ENCODE measurements at regions not wholly inside any gene's neighbourhood (a gene's known extent, or its start where the extent isn't known, plus 50 kb on each side); places are given as distances from the start of the nearest gene placed in this dataset.

DNA sequence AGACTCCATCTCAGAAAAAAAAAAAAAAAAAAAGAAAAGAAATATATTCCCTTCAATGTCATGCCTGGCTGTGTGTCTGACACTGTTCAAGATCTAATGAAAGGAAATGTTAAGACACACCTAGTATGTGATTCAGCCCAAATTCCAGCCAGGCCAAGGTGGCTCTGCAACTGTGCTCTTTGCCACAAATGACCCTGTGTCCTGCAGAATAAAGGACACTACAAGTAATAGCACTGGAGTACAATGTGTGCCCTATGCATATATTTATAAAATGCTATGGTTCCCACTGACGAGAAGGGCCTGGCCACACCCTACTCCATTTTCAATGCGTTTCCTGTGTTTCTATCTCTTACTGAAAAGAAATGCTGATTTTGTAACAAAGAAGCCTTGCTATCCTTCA lies 98.0 kb upstream of the SORBS2 start:
- BruUV-seq (replicated peaks) = no TSS peak
- no peaks in the 10 kb centered on the region for H3K36me3 ChIP-seq (ENCODE audit: insufficient read depth, low read length, poor library complexity, severe bottlenecking)
- ChIA-PET POLR2A (ENCODE audit: low non-redundant PET) (no interaction called here), CTCF (no interaction called here)
- H3K4me1 ChIP-seq (ENCODE audit: insufficient read depth, low read length, poor library complexity, severe bottlenecking) = no peaks in the 10 kb centered on the region
- H3K27me3 ChIP-seq (replicated peaks; ENCODE audit: insufficient read depth, low read depth, low read length, poor library complexity) = no peaks in the 10 kb centered on the region
- TF ChIP-seq, protein P1, sequence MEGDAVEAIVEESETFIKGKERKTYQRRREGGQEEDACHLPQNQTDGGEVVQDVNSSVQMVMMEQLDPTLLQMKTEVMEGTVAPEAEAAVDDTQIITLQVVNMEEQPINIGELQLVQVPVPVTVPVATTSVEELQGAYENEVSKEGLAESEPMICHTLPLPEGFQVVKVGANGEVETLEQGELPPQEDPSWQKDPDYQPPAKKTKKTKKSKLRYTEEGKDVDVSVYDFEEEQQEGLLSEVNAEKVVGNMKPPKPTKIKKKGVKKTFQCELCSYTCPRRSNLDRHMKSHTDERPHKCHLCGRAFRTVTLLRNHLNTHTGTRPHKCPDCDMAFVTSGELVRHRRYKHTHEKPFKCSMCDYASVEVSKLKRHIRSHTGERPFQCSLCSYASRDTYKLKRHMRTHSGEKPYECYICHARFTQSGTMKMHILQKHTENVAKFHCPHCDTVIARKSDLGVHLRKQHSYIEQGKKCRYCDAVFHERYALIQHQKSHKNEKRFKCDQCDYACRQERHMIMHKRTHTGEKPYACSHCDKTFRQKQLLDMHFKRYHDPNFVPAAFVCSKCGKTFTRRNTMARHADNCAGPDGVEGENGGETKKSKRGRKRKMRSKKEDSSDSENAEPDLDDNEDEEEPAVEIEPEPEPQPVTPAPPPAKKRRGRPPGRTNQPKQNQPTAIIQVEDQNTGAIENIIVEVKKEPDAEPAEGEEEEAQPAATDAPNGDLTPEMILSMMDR (conservative IDR thresholded peaks at IDR 0.05; ENCODE audit: low read depth, low read length) = no peak
- no peak for TF ChIP-seq EZH2 (IDR thresholded peaks at IDR 0.05; ENCODE audit: borderline replicate concordance, low read depth, low read length, poor library complexity, severe bottlenecking)
- intact Hi-C loops (cut with micrococcal nuclease; ENCODE audit: unreplicated experiment) = no loop called here
- H3K9me3 ChIP-seq (ENCODE audit: low read depth, low read length, poor library complexity, severe bottlenecking) = no peaks in the 10 kb centered on the region
- H3K27ac ChIP-seq (ENCODE audit: low read depth, low read length, poor library complexity, severe bottlenecking) = no peak overlapping the region
- DNase-seq (ENCODE audit: low spot score) = no peak
- H3K4me3 ChIP-seq (ENCODE audit: low read depth, low read length, poor library complexity, severe bottlenecking) = no peak overlapping the region

DNA sequence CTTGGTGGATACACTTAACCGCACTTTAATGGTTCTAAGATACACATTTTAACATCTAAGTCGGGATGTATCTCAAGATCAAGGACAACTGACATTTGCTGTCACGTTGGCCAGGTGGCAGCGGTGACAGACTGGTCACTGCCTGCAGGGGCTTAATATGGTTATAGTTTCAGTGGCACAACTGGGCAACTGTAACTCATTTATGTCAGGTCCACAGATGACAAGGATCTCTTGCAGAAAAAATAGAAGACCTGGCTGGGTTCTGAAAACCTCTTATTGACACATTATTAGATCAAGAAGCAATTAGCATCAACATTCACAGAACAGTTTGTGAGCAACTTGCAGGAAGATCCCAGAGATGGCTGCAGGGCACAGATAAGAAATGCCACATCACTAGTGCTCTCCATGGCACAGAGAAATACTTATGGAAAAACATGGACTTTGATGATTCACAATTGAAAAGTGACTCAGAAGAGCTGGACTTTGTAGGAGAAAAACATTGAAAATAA lies 99.6 kb upstream of the SORBS2 start:
- DNase-seq (ENCODE audit: low spot score) = no peak
- Histone ChIP-seq H3K4me3 (ENCODE audit: low read depth, low read length, poor library complexity, severe bottlenecking) (no peak overlapping the region), H3K27ac (ENCODE audit: low read depth, low read length, poor library complexity, severe bottlenecking) (no peak overlapping the region), H3K36me3 (ENCODE audit: insufficient read depth, low read length, poor library complexity, severe bottlenecking) (no peaks in the 10 kb centered on the region), H3K4me1 (ENCODE audit: insufficient read depth, low read length, poor library complexity, severe bottlenecking) (no peaks in the 10 kb centered on the region), H3K9me3 (ENCODE audit: low read depth, low read length, poor library complexity, severe bottlenecking) (no peaks in the 10 kb centered on the region), H3K27me3 (replicated peaks; ENCODE audit: insufficient read depth, low read depth, low read length, poor library complexity) (no peaks in the 10 kb centered on the region)
- intact Hi-C loops (cut with micrococcal nuclease; ENCODE audit: unreplicated experiment) = no loop called here
- POLR2A ChIA-PET (ENCODE audit: low non-redundant PET) = no interaction called here
- no TSS peak for BruUV-seq (replicated peaks)
- no peak for TF ChIP-seq EZH2 (IDR thresholded peaks at IDR 0.05; ENCODE audit: borderline replicate concordance, low read depth, low read length, poor library complexity, severe bottlenecking)
- TF ChIP-seq, protein P1 (conservative IDR thresholded peaks at IDR 0.05; ENCODE audit: low read depth, low read length) = no peak
- CTCF ChIA-PET = no interaction called here

DNA sequence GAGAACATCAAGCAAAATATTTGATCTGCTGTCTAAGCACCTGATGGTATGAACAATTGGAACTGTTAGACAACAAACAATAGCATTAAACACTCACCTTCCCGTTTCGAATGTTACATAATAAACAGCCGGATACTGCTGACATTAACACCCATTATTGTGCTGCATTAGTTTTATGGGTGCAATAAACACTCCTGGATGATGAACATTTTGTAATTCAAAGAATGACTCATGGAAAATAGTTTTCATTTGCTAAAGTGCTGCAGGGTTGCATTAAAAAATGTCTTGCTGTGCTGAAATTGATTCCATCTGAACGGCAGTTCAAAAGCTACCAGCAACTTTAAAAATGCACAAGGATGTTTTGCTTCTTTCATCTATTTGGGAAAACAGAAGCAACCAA lies 100.8 kb upstream of the SORBS2 start:
- no TSS peak for BruUV-seq (replicated peaks)
- Histone ChIP-seq H3K27me3 (replicated peaks; ENCODE audit: insufficient read depth, low read depth, low read length, poor library complexity) (no peaks in the 10 kb centered on the region), H3K27ac (ENCODE audit: low read depth, low read length, poor library complexity, severe bottlenecking) (no peak overlapping the region), H3K9me3 (ENCODE audit: low read depth, low read length, poor library complexity, severe bottlenecking) (no peaks in the 10 kb centered on the region), H3K4me3 (ENCODE audit: low read depth, low read length, poor library complexity, severe bottlenecking) (no peak overlapping the region), H3K36me3 (ENCODE audit: insufficient read depth, low read length, poor library complexity, severe bottlenecking) (no peaks in the 10 kb centered on the region), H3K4me1 (ENCODE audit: insufficient read depth, low read length, poor library complexity, severe bottlenecking) (no peaks in the 10 kb centered on the region)
- ChIA-PET CTCF (interaction anchor here (0.7 kb wide), 1 partner anchor 271 kb away, joined by 9 read pairs; no protein-coding TSS in a partner anchor), POLR2A (ENCODE audit: low non-redundant PET) (no interaction called here)
- no peak for TF ChIP-seq EZH2 (IDR thresholded peaks at IDR 0.05; ENCODE audit: borderline replicate concordance, low read depth, low read length, poor library complexity, severe bottlenecking)
- TF ChIP-seq, protein P1 (conservative IDR thresholded peaks at IDR 0.05; ENCODE audit: low read depth, low read length) = no peak
- DNase-seq (ENCODE audit: low spot score) = peak; percentile 49
- intact Hi-C loops (cut with micrococcal nuclease; ENCODE audit: unreplicated experiment) = no loop called here

Data from A673 (cell line).